H9 (cell line): ENCODE measurements at regions not wholly inside any gene's neighbourhood (a gene's known extent, or its start where the extent isn't known, plus 50 kb on each side); places are given as distances from the start of the nearest gene placed in this dataset.

Experiments
- DNase-seq: peaks from one replicate; pipeline ENCODE4 v3.0.0-alpha.2; 2017
- H2AFZ ChIP-seq: one replicate; pipeline ENCODE4 v1.6.1; 2013; ENCODE audit warnings: mild to moderate bottlenecking, low read length, control low read depth, moderate library complexity
- H2AK5ac ChIP-seq: 2 replicates; pipeline ENCODE4 v1.6.1; 2013; ENCODE audit warnings: low read length, control low read depth, mixed read lengths; ENCODE audit not compliant: insufficient read length
- H2BK120ac ChIP-seq: one replicate; pipeline ENCODE4 v1.6.1; 2013; ENCODE audit warnings: low read depth, mild to moderate bottlenecking, low read length, control low read depth, inconsistent platforms; ENCODE audit not compliant: poor library complexity, severe bottlenecking
- H2BK12ac ChIP-seq: 2 replicates; pipeline ENCODE4 v1.6.1; 2013; ENCODE audit warnings: low read length, control low read depth, mixed read lengths, low read depth; ENCODE audit not compliant: insufficient read length
- H2BK15ac ChIP-seq: 2 replicates; pipeline ENCODE4 v1.6.1; 2013; ENCODE audit warnings: low read depth, low read length, control low read depth
- H2BK20ac ChIP-seq: one replicate; pipeline ENCODE4 v1.6.1; 2013; ENCODE audit warnings: low read depth, mild to moderate bottlenecking, low read length, control low read depth, inconsistent platforms; ENCODE audit not compliant: poor library complexity, severe bottlenecking
- H2BK5ac ChIP-seq: 2 replicates; pipeline ENCODE4 v1.6.1; 2013; ENCODE audit warnings: low read length, control low read depth, mixed read lengths; ENCODE audit not compliant: insufficient read length
- H3K14ac ChIP-seq: 2 replicates; pipeline ENCODE4 v1.6.1; 2013; ENCODE audit warnings: low read length, control low read depth; ENCODE audit not compliant: insufficient read depth
- H3K18ac ChIP-seq: 2 replicates; pipeline ENCODE4 v1.6.1; 2013; ENCODE audit warnings: low read depth, mild to moderate bottlenecking, mixed read lengths, low read length, control low read depth; ENCODE audit not compliant: insufficient read length
- H3K23ac ChIP-seq: 2 replicates; pipeline ENCODE4 v1.6.1; 2013; ENCODE audit warnings: low read length, control low read depth, mixed read lengths, low read depth; ENCODE audit not compliant: insufficient read length
- H3K23me2 ChIP-seq: 2 replicates; pipeline ENCODE4 v1.6.1; 2013; ENCODE audit warnings: low read depth, mild to moderate bottlenecking, mixed read lengths, low read length, control low read depth; ENCODE audit not compliant: insufficient read length, poor library complexity, severe bottlenecking
- H3K27ac ChIP-seq: 2 replicates; pipeline ENCODE4 v1.5.1; 2013; ENCODE audit warnings: low read length, control low read depth, mixed read lengths, low read depth; ENCODE audit not compliant: insufficient read length
- H3K27me3 ChIP-seq: 2 replicates; pipeline ENCODE4 v1.6.1; 2013; ENCODE audit warnings: low read length, control low read depth, inconsistent platforms; ENCODE audit not compliant: insufficient read depth
- H3K4ac ChIP-seq: 2 replicates; pipeline ENCODE4 v1.6.1; 2013; ENCODE audit warnings: low read depth, mild to moderate bottlenecking, control low read depth, inconsistent platforms, low read length, moderate library complexity
- H3K4me1 ChIP-seq: 2 replicates; pipeline ENCODE4 v1.6.1; 2013; ENCODE audit warnings: low read length, control low read depth, inconsistent platforms; ENCODE audit not compliant: insufficient read depth
- H3K4me2 ChIP-seq: 2 replicates; pipeline ENCODE4 v1.6.1; 2013; ENCODE audit warnings: low read length, control low read depth, mixed read lengths; ENCODE audit not compliant: insufficient read length, insufficient read depth
- H3K56ac ChIP-seq: 2 replicates; pipeline ENCODE4 v1.6.1; 2013; ENCODE audit warnings: low read depth, mild to moderate bottlenecking, mixed read lengths, low read length, control low read depth; ENCODE audit not compliant: insufficient read length
- H3K79me1 ChIP-seq: 2 replicates; pipeline ENCODE4 v1.6.1; 2013; ENCODE audit warnings: low read depth, mild to moderate bottlenecking, moderate library complexity, low read length, control low read depth, inconsistent platforms; ENCODE audit not compliant: insufficient read depth, poor library complexity, severe bottlenecking
- H3K79me2 ChIP-seq: 2 replicates; pipeline ENCODE4 v1.6.1; 2013; ENCODE audit warnings: low read length, control low read depth, inconsistent platforms; ENCODE audit not compliant: insufficient read depth
- H3K9ac ChIP-seq: 2 replicates; pipeline ENCODE4 v1.6.1; 2013; ENCODE audit warnings: low read length, control low read depth, mixed read lengths; ENCODE audit not compliant: insufficient read length; ENCODE audit errors: extremely low read depth
- H3K9me3 ChIP-seq: one replicate; pipeline ENCODE4 v1.6.1; 2013; ENCODE audit warnings: low read depth, low read length, inconsistent platforms; ENCODE audit not compliant: control insufficient read depth
- H3T11ph ChIP-seq: one replicate; pipeline ENCODE4 v1.6.1; 2013; ENCODE audit warnings: mild to moderate bottlenecking, low read length, control low read depth, inconsistent platforms
- H4K20me1 ChIP-seq: one replicate; pipeline ENCODE4 v1.6.1; 2013; ENCODE audit not compliant: control insufficient read depth, insufficient read length, insufficient read depth
- H4K5ac ChIP-seq: 2 replicates; pipeline ENCODE4 v1.6.1; 2013; ENCODE audit warnings: low read depth, mild to moderate bottlenecking, mixed read lengths, low read length, control low read depth; ENCODE audit not compliant: insufficient read length
- H4K8ac ChIP-seq: replicated peaks from 2 replicates; pipeline ENCODE4 v1.6.1; 2013; ENCODE audit warnings: low read length, control low read depth, mixed read lengths, low read depth; ENCODE audit not compliant: insufficient read length
- H4K91ac ChIP-seq: 2 replicates; pipeline ENCODE4 v1.6.1; 2013; ENCODE audit warnings: low read depth, mild to moderate bottlenecking, moderate library complexity, mixed read lengths, low read length, control low read depth; ENCODE audit not compliant: insufficient read length
- H3K27ac Mint-ChIP-seq, 3 experiments: 2 replicates in 2 of 3; 3 replicates in 1 of 3; pipeline ENCODE4 v1.8.0; 2020 to 2021; ENCODE audit warnings: mixed read lengths in 3 of 3, mild to moderate bottlenecking in 1 of 3, moderate library complexity in 1 of 3
- H3K27me3 Mint-ChIP-seq: 2 replicates; pipeline ENCODE4 v1.8.0; 2021; ENCODE audit warnings: low read depth, mild to moderate bottlenecking, moderate library complexity, mixed read lengths
- H3K36me3 Mint-ChIP-seq, 3 experiments: 2 replicates in 2 of 3; 3 replicates in 1 of 3; pipeline ENCODE4 v1.8.0; 2020 to 2021; ENCODE audit warnings: low read depth in 3 of 3, mixed read lengths in 3 of 3; ENCODE audit not compliant: insufficient read depth in 1 of 3
- H3K4me1 Mint-ChIP-seq, 2 experiments: 2 replicates each; pipeline ENCODE4 v1.8.0; 2020; ENCODE audit warnings: mixed read lengths in 2 of 2
- H3K4me3 Mint-ChIP-seq, 2 experiments: 2 replicates in 1 of 2; 3 replicates in 1 of 2; pipeline ENCODE4 v1.8.0; 2020 to 2021; ENCODE audit warnings: mild to moderate bottlenecking in 2 of 2, mixed read lengths in 2 of 2, moderate library complexity in 1 of 2
- H3K9me3 Mint-ChIP-seq, 2 experiments: 2 replicates in 1 of 2; 3 replicates in 1 of 2; pipeline ENCODE4 v1.8.0; 2020; ENCODE audit warnings: mild to moderate bottlenecking in 2 of 2, mixed read lengths in 2 of 2, moderate library complexity in 1 of 2
- WGBS: extraction: QIAGEN DNeasy Blood & Tissue Kit; methylation state at CpG from one replicate; pipeline ENCODE4 v1.1.7; 2013; ENCODE audit warnings: missing lambda C conversion rate, low lambda C conversion rate, mixed read lengths; ENCODE audit not compliant: insufficient read length; ENCODE audit errors: extremely low coverage; 5-methylcytosine and 5-hydroxymethylcytosine counted together
- TF ChIP-seq, protein P1 (sequence below): fragments of 200-600 bp; sonication (generic); conservative IDR thresholded peaks from 3 replicates; pipeline ENCODE4 v1.8.0; 2021; ENCODE audit warnings: antibody characterized with exemption, mild to moderate bottlenecking

DNA sequence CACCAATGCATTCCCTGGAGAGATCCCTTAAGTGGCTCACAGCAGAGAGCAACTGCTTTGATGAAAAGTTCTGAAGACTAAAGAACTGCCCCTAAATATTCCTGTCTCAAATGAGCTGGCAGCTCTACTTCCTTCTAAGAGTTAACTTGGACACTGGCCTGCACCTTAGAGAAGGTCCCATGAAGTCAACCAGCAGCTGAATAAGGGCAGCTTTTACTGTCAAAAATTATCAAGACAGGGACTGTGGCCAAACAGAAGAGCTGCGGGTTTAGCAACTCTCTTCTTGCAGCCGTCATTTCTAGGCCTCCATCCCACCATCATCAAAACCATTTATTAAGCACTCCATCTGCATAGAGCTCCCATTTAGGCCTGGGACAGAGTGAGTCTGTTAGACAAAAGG lies 491.1 kb upstream of the TSHZ3 start:
- no peak overlapping the region for H3T11ph ChIP-seq
- TF ChIP-seq, protein P1, sequence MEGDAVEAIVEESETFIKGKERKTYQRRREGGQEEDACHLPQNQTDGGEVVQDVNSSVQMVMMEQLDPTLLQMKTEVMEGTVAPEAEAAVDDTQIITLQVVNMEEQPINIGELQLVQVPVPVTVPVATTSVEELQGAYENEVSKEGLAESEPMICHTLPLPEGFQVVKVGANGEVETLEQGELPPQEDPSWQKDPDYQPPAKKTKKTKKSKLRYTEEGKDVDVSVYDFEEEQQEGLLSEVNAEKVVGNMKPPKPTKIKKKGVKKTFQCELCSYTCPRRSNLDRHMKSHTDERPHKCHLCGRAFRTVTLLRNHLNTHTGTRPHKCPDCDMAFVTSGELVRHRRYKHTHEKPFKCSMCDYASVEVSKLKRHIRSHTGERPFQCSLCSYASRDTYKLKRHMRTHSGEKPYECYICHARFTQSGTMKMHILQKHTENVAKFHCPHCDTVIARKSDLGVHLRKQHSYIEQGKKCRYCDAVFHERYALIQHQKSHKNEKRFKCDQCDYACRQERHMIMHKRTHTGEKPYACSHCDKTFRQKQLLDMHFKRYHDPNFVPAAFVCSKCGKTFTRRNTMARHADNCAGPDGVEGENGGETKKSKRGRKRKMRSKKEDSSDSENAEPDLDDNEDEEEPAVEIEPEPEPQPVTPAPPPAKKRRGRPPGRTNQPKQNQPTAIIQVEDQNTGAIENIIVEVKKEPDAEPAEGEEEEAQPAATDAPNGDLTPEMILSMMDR: no peak
- no peak overlapping the region for H2AK5ac ChIP-seq
- Mint-ChIP-seq H3K27ac (no peak overlapping the region; a peak in 1 of 7 replicates), H3K36me3 (peaks cover under 1 to 18% (median 2%) of the 10 kb centered on the region in 3 experiments; a peak in 4 of 7 replicates), H3K9me3 (peaks cover 22% of the 10 kb centered on the region in 2 experiments), H3K27me3 (no peaks in the 10 kb centered on the region; the same call in 1 of the 2 replicates), H3K4me1 (peaks cover 4 to 5% of the 10 kb centered on the region in 2 experiments; a peak in 2 of 4 replicates), H3K4me3 (no peak overlapping the region)
- H4K91ac ChIP-seq: no peak overlapping the region
- H4K20me1 ChIP-seq: no peaks in the 10 kb centered on the region
- no peaks in the 10 kb centered on the region for H3K79me2 ChIP-seq
- no peak overlapping the region for H3K14ac ChIP-seq
- DNase-seq: no peak
- H3K9me3 ChIP-seq: no peaks in the 10 kb centered on the region
- H2AFZ ChIP-seq: no peak overlapping the region
- H4K8ac ChIP-seq: no peak overlapping the region
- no peak overlapping the region for H3K27ac ChIP-seq
- no peaks in the 10 kb centered on the region for H3K23me2 ChIP-seq
- no peak overlapping the region for H3K4me2 ChIP-seq
- H3K23ac ChIP-seq: no peak overlapping the region
- H2BK12ac ChIP-seq: no peak overlapping the region
- no peak overlapping the region for H3K56ac ChIP-seq
- H2BK120ac ChIP-seq: no peak overlapping the region
- no peak overlapping the region for H4K5ac ChIP-seq
- no peak overlapping the region for H2BK5ac ChIP-seq
- H3K4me1 ChIP-seq: no peaks in the 10 kb centered on the region
- H2BK15ac ChIP-seq: no peak overlapping the region
- H3K4ac ChIP-seq: no peak overlapping the region
- no peak overlapping the region for H3K9ac ChIP-seq
- no CpG with 5 or more reads among the region's 2 CpGs for WGBS
- H3K27me3 ChIP-seq: no peaks in the 10 kb centered on the region
- no peak overlapping the region for H3K18ac ChIP-seq
- no peak overlapping the region for H2BK20ac ChIP-seq
- no peaks in the 10 kb centered on the region for H3K79me1 ChIP-seq
